Activated CD8-positive, alpha-beta memory T cell treated with anti-CD3 and anti-CD28 coated beads for 24 hours (primary cell): ENCODE measurements at regions not wholly inside any gene's neighbourhood (a gene's known extent, or its start where the extent isn't known, plus 50 kb on each side); places are given as distances from the start of the nearest gene placed in this dataset.
"Not testable (repeated sequence)": the region's sequence is repeated elsewhere in the genome, so short reads cannot be mapped to it uniquely, and the experiment has no call there.

Experiments used
- DNase-seq: peaks from one replicate; pipeline ENCODE4 v3.0.0-alpha.2; 2020

DNA sequence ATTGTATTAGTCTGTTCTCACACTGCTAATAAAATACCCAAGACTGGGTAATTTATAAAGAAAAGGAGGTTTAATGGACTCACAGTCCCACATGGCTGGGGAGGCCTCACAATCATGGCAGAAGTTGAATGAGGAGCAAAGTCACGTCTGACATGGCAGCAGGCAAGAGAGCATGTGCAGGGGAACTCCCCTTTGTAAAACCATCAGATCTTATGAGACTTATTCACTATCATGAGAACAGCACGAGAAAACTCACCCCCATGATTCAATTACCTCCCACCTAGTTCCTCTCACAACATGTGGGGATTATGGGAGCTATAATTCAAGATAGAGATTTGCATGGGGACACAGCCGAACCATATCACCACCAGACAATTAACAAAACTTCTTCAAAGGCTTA lies 84.4 kb upstream of the ANKRD1 start:
- not testable (repeated sequence) for DNase-seq

DNA sequence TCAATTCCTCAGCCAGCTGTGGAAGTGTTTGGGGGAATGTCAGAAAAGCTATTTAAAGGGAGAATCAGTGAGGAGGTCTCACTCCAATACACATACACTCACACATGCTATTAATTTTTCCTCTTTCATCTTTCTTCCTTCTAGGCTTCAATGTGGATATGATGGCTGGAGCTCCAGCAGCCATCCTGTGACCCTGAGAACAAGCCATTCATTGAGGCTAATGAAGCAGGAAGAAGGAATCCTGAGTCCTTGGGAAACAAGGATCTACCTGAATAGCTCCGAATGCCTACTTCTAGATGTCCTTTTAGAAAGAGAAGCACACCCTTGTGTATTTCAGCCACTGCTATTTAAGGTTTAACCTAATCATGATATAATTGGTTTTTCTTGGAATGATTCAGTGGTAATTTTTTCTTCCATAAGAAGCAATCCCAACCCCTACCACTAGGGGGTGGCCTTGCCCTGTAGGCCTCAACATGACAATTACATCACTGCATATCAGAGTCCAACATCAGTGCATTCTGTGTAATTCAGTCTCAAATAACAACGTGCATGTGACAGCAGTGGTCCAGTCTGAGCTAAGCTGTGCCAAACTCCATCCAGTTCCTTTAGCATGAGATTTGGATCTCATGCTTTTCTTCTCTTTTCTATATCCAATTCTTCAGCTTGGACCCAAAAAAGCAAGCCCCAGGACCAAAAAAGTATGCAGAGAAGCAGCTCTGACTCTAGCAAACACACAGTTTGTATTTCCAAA lies 85.3 kb upstream of the ANKRD1 start:
- peak; percentile 85 for DNase-seq

DNA sequence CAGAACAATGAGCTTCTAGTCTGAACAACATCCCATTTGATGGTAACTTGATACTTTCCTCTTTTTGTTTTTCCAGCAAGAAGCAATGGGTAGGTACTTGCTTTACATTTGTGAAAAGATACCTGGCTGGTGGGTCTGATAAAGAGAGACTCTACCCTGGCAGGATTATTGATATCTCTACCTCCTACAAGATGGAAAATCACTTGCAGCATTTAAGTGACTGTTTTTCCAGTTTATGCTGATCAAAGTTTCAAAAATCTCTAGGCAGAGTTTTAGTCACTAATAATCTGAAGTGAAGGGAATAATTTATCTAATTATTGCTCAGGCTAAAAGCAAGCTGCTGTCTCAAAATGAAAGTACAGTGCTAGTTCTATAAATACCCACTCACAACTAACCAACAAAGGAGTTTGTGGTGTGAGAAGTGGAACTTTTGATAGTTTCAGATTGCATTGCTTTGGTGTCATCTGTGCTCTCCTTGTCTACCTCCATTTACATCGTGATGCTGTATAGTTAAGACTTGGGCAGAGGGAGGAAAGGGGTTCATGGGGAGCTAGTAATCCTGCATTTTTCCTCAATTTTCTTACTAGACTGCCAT lies 86.0 kb upstream of the ANKRD1 start:
- no peak for DNase-seq

DNA sequence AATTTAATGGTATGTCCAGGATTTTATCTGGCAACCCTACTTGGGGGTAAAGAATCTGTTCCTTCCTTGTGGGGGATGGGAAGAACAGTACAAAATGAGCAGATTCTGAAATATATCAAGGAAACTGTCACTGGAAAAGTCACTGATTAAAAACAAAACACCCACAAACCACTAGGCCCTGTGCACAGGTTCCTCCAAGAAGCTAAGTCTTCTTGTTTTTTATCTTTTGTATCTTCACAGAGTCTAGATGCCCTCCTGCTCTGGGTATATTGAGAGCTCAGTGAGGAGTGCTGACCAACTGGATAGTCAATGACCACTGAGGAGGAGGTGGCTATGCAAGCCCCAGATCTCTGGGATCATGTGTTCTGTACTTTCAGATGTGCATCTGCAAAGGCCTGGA lies 86.8 kb upstream of the ANKRD1 start:
- DNase-seq: no peak

DNA sequence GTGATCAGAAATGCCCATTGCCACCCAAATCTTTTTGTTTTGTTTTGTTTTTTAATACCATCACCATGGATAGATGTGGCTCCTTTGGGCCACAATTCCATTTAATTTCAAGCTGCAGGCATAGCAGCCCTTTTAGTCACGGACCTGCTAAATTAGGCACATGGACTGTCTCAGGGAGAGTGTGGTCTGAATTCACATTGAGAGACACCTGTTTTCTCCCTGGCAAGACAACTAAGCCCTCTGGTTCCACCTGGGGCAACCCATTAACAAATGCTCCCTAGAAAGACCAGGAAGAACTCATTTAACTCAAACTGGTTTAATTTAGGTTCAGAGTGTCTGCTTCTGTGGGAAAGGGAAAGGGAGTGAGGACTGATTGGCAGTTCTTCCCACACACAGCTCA lies 88.2 kb upstream of the ANKRD1 start:
- DNase-seq: no peak

DNA sequence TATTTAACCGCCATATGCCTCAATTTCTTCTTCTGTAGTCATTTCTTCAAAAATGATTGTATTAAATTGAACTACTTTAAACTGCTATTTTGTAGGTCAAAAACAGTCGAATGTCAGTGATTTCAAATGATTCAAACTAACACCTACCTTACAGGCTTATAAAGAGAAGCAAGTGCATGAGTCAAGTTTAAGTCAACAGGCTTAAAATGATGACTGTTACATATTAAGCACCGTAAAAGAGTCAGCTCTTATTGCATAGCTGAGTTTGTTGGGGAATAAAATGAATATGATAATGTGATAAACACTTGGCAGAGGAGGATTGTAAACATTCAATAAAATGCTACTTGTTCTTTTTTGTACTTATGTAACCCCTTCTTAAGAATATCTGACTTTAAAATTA lies 90.1 kb upstream of the ANKRD1 start:
- DNase-seq: no peak

DNA sequence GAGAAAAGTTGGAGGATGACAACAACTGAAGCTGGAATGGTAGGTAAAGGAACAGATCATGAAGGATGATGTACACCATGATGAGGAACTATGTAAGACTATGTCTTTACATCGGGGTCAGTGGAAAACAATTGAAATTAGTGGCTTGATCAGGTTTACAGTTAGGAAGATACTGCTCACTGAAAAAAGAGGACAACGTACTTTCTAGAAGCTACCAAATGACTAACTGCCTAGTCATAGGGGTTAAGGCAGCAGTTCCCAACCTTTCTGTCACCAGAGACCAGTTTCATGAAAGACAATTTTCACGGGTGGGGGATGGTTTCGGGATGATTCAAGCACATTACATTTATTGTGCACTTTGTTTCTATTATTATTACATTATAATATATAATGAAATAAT lies 91.6 kb upstream of the ANKRD1 start:
- DNase-seq: no peak

DNA sequence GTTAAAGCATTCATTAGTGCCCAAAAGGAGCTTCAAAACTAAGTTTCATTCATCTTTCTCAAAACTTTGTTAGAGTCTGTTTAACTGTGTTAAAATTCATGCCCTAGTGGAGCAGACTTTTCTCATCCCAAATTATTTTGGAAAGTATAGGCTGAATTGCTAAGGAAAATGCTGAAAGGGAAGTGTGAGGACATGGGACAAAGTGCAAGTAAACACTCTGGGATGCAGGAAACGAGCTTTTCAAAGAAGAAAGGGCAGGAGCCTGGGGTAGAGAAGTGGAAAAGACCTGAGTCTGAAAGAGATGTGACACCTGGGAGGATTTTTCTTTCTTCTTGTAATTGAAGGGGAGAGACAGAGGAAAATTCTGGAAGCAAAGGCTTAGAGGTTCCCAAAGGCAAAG lies 93.1 kb upstream of the ANKRD1 start:
- no peak for DNase-seq

DNA sequence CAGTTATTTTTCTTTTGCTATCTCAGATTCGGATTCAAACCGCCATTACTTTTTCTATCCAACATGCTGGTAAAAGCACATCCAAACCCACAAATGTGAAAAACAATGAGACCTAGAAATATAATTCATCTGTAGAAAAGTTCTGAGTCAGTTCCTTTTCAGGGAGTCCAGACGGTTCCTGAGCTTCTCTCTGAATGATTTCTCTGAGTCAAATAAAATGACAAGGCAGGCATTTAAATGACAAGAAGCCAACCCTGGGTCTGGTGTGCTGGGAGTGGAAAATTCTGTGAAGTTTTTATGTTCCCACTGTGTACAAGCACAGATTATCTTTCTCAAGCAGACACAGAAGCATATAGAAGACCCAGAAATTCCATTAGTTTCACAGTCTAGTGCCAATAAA lies 96.3 kb upstream of the ANKRD1 start:
- DNase-seq: no peak

DNA sequence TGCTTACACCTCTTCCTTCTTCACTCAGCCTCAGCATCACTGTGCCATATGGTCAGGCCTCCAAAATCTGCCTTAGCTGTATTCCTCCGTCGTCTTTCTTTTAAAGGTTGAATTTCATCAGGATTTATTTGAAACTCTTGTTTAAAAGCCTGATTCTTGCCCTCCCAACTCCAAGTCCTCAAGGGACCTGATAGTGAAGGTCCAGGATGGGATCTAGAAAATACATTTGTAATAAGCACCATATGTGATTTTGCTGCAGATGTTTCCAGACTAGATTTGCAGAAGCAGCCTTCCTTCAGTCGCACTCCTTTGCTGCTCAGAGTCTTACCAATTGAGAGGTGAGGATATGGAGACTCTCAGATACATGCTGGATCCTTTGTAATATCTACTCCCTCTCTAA lies 101.0 kb upstream of the ANKRD1 start:
- DNase-seq: no peak

DNA sequence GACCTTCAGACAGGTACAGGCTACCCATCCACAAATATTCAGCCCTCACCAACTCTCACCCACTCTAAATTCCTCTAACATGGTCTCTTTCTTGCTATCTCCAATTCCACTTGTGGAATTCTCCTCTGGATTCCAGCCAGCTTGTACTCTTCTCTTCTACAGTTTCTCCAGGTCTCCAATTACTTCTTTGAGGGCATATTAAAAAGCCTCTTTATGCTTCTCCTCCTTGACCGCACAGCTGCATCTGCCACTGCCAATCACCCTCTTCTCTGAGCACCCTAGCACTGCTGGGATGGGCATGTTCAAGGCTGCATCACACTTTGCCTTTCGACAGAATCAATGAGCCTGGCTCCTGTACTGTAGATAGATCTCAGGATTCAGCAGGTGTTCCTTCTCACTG lies 101.5 kb upstream of the ANKRD1 start:
- DNase-seq: no peak

DNA sequence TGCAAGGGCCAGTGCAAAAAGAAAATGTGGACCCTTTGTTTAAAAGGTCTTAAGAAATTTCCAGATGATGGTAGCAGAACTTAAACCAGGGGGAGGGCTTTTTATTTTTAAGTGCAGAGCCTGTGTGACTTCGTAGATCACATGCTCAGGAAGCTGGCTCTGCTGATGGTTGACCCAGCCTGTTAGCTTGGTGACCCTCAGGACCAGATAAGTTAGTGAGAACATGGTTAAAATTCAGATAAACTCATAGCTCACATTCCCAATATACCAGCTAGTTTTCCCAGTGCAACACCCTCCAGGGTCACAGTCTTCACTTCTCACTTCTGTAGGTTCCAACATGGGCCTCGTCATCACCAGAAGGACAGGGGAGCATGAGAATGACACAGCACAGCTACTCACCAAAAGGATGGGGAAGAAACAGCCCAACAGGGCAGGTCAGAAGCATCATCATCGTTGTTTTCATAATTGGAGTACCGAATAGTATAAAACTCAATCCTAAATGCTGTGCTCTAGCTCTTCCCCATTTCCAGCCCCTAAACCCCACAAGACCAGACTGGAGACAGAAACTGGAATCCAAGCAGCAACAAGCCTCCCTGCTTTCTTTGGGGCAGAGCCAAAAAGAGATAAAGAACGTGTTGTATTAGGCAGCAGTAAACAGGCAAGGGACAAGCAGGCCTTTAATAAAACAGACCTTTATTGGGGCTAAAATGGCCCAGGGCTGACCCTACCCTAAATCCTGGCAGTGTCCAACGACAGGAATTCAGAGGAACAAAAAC lies 102.2 kb upstream of the ANKRD1 start:
- DNase-seq: no peak

DNA sequence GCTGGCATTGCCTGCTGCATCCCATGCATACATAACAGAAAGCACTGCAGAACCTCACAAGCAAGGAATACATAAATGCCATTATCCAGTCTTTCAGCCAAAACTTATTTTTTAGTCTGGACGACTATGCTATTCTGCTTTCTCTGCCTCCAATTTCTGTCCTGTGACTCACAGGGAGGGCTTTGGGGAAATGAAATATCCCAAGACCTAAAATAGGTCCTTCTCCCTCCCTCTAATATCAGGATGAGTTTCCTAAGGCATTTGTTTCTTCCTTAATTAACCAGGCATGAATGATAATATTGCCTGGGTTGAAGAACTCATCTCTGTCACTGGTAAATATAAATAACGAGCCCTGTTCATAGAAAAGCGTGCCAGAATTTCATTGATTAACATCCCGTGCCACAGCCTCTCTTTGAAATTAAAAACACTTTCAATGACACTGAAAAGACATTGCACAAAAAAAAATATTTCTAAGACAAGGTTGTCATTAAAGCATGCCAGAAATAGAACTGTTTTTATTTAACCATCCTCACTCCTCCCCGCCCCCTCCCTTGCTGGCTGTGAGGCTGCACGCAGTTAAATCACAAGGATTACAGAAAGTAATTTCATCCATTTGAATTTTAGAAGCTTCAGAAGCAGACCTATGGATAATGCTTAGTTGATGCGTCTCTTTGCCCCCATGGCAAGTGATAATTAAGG lies 103.0 kb upstream of the ANKRD1 start:
- no peak for DNase-seq

DNA sequence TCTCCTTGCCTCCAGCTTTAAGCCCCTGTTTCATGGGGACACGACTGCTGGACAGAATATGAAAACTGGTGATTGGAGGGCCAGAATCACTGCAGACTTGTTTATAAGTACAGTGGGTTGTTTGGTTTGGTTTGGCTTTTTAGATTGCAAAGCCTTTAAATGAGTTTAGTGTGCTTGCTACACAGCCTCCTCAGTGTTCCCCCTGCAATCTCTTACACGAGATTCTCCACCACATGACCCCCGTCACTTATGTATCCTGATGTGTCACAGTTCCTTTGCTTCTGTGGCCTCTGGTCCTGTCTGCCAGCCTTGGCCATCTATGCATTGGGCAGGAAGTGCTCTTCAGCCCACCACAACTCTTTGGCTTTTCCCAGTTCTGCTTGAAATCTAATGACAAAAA lies 103.7 kb upstream of the ANKRD1 start:
- DNase-seq: no peak

DNA sequence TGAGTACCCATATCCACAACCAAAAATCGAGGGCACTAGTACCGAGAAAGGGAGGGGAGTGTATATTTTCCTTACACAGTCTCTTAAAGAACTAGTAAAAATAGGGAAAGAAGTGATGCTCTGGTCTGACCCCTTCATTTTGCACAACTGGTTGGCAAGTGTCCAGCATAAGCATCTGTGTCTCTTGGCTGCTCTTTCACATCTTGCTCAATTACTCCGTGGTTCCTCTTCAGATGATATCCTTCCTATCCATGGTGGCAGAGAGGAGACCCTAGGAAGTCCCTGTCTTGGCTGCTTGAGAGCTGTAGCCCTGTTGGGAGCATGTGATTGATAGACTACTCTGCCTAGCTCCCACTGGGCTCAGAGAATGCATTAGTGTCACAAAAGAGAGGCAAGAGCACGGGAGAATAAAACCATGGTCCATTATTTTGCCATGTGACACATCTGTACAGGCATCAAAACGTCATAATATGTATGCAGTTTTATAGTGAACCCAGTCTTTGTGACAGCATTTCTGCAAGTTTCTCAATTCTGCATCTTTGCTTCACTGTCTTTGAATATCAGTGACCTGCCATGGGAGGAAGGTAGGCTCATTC lies 111.8 kb upstream of the ANKRD1 start:
- no peak for DNase-seq

DNA sequence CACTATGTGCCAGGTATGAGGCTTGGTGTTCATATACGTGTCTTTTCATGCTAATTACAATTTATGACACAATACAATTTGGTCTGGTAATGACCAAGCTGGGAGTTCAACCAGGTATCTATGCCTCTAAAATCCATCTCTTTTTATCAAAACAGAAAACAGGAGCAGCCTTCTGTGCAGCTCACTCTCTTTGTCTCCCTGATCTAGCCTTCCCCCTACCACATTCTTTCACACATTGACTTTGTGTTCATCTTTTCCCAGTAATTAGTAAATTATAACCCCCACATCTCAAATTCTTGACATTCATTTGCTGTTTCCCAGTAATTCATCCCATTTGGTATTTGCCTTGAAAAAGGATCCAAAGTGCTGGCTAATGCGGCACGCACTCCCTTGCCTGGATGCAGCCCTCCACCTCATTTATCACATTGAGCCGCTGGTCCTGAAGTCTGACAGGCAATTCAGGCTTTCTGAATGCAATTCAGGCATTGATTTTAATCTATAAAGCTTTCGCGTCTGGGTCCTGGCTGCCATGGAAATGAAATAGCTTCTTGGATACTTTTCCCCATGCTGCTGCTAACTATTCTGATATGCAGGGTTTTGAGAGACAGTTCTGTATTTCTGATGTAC lies 112.5 kb upstream of the ANKRD1 start:
- DNase-seq: no peak

DNA sequence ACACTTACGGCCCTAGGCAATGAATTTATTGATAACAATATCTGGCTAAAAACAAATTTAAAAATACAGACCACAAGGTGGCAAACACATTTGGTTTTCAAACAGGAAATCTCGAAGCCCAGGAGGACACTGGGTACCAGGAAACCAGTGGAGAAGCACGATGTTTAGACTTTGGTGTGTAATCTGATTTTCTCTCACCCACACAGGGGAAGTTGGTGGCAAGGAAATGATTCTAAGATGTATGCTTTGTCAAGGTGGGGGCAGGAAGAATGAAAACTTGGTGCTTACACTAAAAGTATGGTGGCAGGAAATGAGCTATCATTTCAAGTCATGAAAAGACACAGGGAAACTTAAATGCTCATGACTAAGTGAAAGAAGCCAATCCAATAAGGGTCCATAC lies 113.2 kb upstream of the ANKRD1 start:
- no peak for DNase-seq

DNA sequence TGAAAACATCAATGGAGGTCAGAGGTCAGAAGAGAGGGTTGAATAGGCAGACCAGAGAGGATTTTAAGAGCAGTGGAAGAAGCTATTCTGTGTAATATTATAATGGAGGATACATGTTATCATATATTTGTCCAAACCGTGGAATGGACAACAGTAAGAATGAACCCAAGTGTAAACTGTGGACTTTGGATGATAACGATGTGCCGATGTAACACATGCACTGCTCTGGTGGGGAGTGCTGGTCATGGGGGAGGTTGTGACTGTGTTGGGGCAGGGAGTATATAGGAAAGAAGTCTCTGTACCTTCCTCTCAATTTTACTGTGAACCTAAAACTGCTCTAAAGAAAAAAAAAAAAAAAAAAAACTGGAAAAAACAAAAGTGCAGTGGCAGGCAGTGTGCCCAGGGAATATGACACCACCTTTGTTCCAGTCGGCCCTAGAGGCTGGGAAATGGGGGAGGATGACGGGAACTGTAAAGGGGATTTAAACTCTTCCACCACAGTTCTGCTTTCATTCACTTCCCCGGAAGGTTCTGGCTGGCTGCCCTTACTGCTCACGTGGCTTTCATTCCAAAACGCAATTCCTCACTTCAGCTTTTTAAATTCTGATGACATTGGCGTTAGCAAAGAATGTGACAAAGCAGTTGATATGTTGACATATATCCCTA lies 113.7 kb upstream of the ANKRD1 start:
- DNase-seq: no peak

DNA sequence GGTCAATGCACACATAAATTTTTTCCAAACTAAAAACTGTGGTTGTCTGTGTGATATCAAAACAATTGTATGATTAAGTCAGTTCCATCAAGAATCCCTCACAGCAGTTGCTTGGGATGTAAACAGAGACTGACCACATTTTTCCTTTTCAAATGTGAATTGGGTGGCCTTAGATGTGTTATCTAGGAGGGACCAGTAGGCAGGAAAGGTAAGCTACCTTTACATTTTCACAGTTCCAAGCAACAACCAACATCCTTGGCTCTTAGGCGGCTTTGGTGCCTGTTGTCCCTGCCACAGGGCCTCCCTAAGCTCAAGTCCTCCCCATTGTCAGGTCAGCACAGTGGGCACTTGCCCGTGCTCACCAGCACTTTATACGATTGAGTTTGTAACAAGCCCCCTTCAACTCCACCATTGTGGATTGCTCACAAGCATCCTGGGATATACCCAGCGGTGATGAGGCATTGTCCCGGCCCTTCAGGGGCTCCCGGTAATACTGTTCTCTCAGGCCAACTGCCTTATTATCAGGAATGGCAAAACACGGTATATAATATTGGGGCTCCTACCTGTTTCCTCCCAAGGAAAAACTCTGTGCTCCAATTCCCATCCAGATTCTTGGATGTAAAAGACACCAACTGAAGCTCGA lies 114.9 kb upstream of the ANKRD1 start:
- no peak for DNase-seq

DNA sequence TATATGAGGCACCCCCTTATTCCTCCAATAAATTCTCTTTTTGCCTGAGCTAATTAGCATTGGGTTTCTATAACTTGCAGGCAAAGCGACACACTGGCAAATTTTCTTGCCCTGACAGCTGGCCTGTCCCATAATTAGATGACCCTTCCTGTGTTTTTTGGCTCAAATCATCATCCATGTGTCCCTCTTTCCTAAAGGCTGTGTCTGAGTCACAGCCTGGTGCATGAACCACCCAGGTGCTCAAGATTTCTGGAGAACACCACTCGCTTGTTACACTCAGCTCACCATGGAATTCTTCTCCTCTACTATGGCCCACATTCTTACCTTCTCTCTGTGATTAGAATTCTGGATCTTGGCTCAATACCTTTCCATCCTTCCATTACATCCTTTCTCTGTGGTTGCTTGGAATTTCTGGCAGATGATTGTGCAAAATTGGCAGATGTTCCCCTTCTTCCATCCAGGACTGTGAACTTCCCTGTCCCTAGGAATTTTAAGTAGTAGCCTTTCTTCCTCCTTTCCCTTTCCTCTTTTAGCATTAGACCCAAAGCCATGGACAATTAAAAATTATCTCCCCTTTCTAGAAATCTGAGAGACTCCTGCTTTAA lies 116.0 kb upstream of the ANKRD1 start:
- DNase-seq: no peak

DNA sequence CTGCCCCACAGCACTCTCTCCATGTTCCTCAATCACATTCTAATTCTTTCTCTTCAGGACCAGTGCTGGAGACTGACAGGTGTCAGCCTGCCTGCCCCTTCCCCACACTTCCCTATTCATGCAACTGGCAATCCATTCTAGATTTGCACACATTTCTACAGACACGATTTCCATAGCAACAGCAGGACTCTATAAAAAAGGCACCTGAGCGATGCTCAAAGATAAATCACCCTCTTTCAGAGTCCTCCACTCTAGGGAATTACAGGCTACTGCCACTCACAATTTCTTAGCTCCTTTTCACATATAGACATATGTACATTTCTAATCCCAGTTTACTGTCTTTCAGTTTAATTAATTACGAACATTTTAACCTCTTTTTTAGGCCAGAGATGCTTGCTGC lies 118.1 kb upstream of the ANKRD1 start:
- DNase-seq: no peak
